SK-N-SH (cell line): ENCODE measurements at regions not wholly inside any gene's neighbourhood (a gene's known extent, or its start where the extent isn't known, plus 50 kb on each side); places are given as distances from the start of the nearest gene placed in this dataset.

Experiments used
- CTCF ChIA-PET: fragments of 300-600, 350-600 bp; formaldehyde crosslinking; extraction: SDS; loops from one replicate; lab custom pipeline; 2021; lab: Yijun Ruan, JAX
- POLR2A ChIA-PET: fragments of 350-600 bp; sonication (Branson Sonifier 250); formaldehyde crosslinking; extraction: SDS; loops from one replicate; lab custom pipeline; 2020; ENCODE audit warnings: antibody characterized with exemption, inconsistent platforms; lab: Yijun Ruan, JAX
- DNase-seq: peaks from one replicate; pipeline ENCODE4 v3.0.0; 2012
- H2AFZ ChIP-seq: fragments of 200-600 bp; sonication (generic); 2 replicates; pipeline ENCODE4 v1.8.1; 2016; ENCODE audit warnings: antibody characterized with exemption, mild to moderate bottlenecking, low read depth
- H3F3A ChIP-seq: fragments of 200-600 bp; sonication (generic); replicated peaks from 2 replicates; pipeline ENCODE3; 2016; ENCODE audit warnings: antibody characterized with exemption, mild to moderate bottlenecking; ENCODE audit not compliant: insufficient read depth
- H3K27ac ChIP-seq, 2 experiments: fragments of 200-500 bp in 1 of 2; fragments of 200-600 bp in 1 of 2; sonication (Bioruptor generic) in 1 of 2; sonication (generic), shearing (Covaris generic) in 1 of 2; 2 replicates each; pipeline versions ENCODE4 v1.5.1 to v1.6.1; 2014 to 2016; ENCODE audit warnings: low read depth in 2 of 2, inconsistent platforms in 1 of 2, low read length in 1 of 2, mild to moderate bottlenecking in 1 of 2, mixed read lengths in 1 of 2
- H3K27me3 ChIP-seq: fragments of 200-600 bp; sonication (generic), shearing (Covaris generic); 2 replicates; pipeline ENCODE4 v1.6.1; 2016; ENCODE audit warnings: mixed run types; ENCODE audit not compliant: insufficient read depth
- H3K36me3 ChIP-seq, 2 experiments: fragments of 200-500 bp in 1 of 2; fragments of 200-600 bp in 1 of 2; sonication (Bioruptor generic) in 1 of 2; sonication (generic) in 1 of 2; replicated peaks in 1 of 2; 2 replicates each; pipeline versions ENCODE3 to v1.5.1; 2014 to 2016; ENCODE audit warnings: low read length in 1 of 2, mild to moderate bottlenecking in 1 of 2; ENCODE audit not compliant: insufficient read depth in 2 of 2, control insufficient read depth in 1 of 2
- H3K4me1 ChIP-seq, 2 experiments: fragments of 200-500 bp in 1 of 2; fragments of 200-600 bp in 1 of 2; sonication (Bioruptor generic) in 1 of 2; sonication (generic), shearing (Covaris generic) in 1 of 2; 2 replicates each; pipeline versions ENCODE4 v1.5.1 to v1.6.1; 2014 to 2016; ENCODE audit warnings: low read depth in 1 of 2, low read length in 1 of 2, mixed run types in 1 of 2; ENCODE audit not compliant: insufficient read depth in 2 of 2, control insufficient read depth in 1 of 2
- H3K4me2 ChIP-seq: fragments of 200-600 bp; sonication (generic), shearing (Covaris generic); 2 replicates; pipeline ENCODE4 v1.6.1; 2017; ENCODE audit warnings: mixed run types
- H3K4me3 ChIP-seq, 2 experiments: fragments of 200-500 bp in 1 of 2; fragments of 200-600 bp in 1 of 2; sonication (Bioruptor generic) in 1 of 2; sonication (generic), shearing (Covaris generic) in 1 of 2; 2 replicates each; pipeline versions ENCODE4 v1.5.1 to v1.8.1; 2014 to 2016; ENCODE audit warnings: low read depth in 2 of 2, inconsistent platforms in 1 of 2, low read length in 1 of 2, mild to moderate bottlenecking in 1 of 2, mixed read lengths in 1 of 2, moderate library complexity in 1 of 2
- H3K79me2 ChIP-seq: fragments of 200-600 bp; sonication (generic); 2 replicates; pipeline ENCODE4 v1.8.1; 2017; ENCODE audit warnings: mild to moderate bottlenecking; ENCODE audit not compliant: insufficient read depth
- H3K9ac ChIP-seq: fragments of 200-600 bp; sonication (generic); 2 replicates; pipeline ENCODE4 v1.6.1; 2017; ENCODE audit warnings: mixed run types
- H3K9me2 ChIP-seq: fragments of 200-600 bp; sonication (generic); 2 replicates; pipeline ENCODE4 v1.6.1; 2017; ENCODE audit warnings: mixed run types
- H3K9me3 ChIP-seq: fragments of 200-600 bp; sonication (generic); 2 replicates; pipeline ENCODE4 v1.6.1; 2017; ENCODE audit warnings: mixed run types, mild to moderate bottlenecking, moderate library complexity
- H4K20me1 ChIP-seq: fragments of 200-600 bp; sonication (generic); 2 replicates; pipeline ENCODE4 v1.6.1; 2017; ENCODE audit warnings: mild to moderate bottlenecking, mixed run types; ENCODE audit not compliant: insufficient read depth
- EZH2phosphoT487 ChIP-seq: fragments of 200-600 bp; sonication (generic); IDR thresholded peaks from 2 replicates; pipeline ENCODE4 v1.6.1; 2017; ENCODE audit warnings: low read depth, mixed run types, mild to moderate bottlenecking, antibody characterized with exemption, moderate library complexity, borderline replicate concordance
- FOXJ3 ChIP-seq: sonication (generic); formaldehyde crosslinking; IDR thresholded peaks from 2 replicates; pipeline ENCODE4 v1.5.1; 2020; ENCODE audit warnings: mild to moderate bottlenecking, missing genetic modification reagents
- FOXM1 ChIP-seq: IDR thresholded peaks from 2 replicates; pipeline ENCODE4 v1.4.0; 2012; ENCODE audit warnings: low read depth, mild to moderate bottlenecking
- GABPA ChIP-seq: IDR thresholded peaks from 2 replicates; pipeline ENCODE4 v1.4.0; 2012; ENCODE audit warnings: low read depth, mild to moderate bottlenecking
- MXI1 ChIP-seq: IDR thresholded peaks from 2 replicates; pipeline ENCODE4 v1.6.1; 2012; ENCODE audit warnings: mild to moderate bottlenecking, low read depth, low read length, improper control_type of control experiment
- NFIC ChIP-seq: IDR thresholded peaks from 2 replicates; pipeline ENCODE4 v1.4.0; 2012; ENCODE audit warnings: borderline replicate concordance
- NRF1 ChIP-seq: IDR thresholded peaks from 2 replicates; pipeline ENCODE4 v1.6.1; 2012; ENCODE audit warnings: low read depth, mild to moderate bottlenecking, low read length
- POLR2AphosphoS5 ChIP-seq: IDR thresholded peaks from 2 replicates; pipeline ENCODE4 v1.6.1; 2012; ENCODE audit warnings: low read depth, low read length
- RCOR1 ChIP-seq: fragments of 150-350 bp; IDR thresholded peaks from 2 replicates; pipeline ENCODE4 v1.6.1; 2017; ENCODE audit warnings: antibody characterized with exemption, low read length
- RFX5 ChIP-seq: IDR thresholded peaks from 2 replicates; pipeline ENCODE4 v1.6.1; 2012; ENCODE audit warnings: mild to moderate bottlenecking, improper control_type of control experiment, low read length
- SIN3A ChIP-seq: IDR thresholded peaks from 2 replicates; pipeline ENCODE4 v1.6.1; 2012; ENCODE audit warnings: low read depth, mild to moderate bottlenecking, low read length, moderate library complexity, borderline replicate concordance
- SMC3 ChIP-seq: IDR thresholded peaks from 2 replicates; pipeline ENCODE4 v1.6.1; 2012; ENCODE audit warnings: low read depth, low read length, improper control_type of control experiment
- TCF12 ChIP-seq: IDR thresholded peaks from 2 replicates; pipeline ENCODE4 v1.4.0; 2012
- WGBS: methylation state at CpG from one replicate; pipeline ENCODE4 v1.1.6; 2017; ENCODE audit warnings: low lambda C conversion rate; 5-methylcytosine and 5-hydroxymethylcytosine counted together
- TF ChIP-seq, protein P1 (sequence below): IDR thresholded peaks from 2 replicates; pipeline ENCODE4 v1.6.1; 2012; ENCODE audit warnings: mild to moderate bottlenecking, low read depth, low read length, moderate library complexity
- TF ChIP-seq, protein P2 (sequence below): fragments of 200-600 bp; sonication (generic); IDR thresholded peaks from 2 replicates; pipeline ENCODE4 v1.6.1; 2017; ENCODE audit warnings: antibody characterized with exemption, mild to moderate bottlenecking, moderate library complexity
- TF ChIP-seq, protein P3 (sequence below): IDR thresholded peaks from 2 replicates; pipeline ENCODE4; 2012
- TF ChIP-seq, protein P4 (sequence below): fragments of 150-350 bp; IDR thresholded peaks from 2 replicates; pipeline ENCODE4 v1.6.1; 2017; ENCODE audit warnings: antibody characterized with exemption, low read length, low read depth, borderline replicate concordance
- TF ChIP-seq, protein P5 (sequence below): fragments of 150-350 bp; IDR thresholded peaks from 2 replicates; pipeline ENCODE4 v1.6.1; 2016; ENCODE audit warnings: mild to moderate bottlenecking, low read depth, low read length
- TF ChIP-seq, protein P6 (sequence below): IDR thresholded peaks from 2 replicates; pipeline ENCODE4 v1.4.0; 2012; ENCODE audit warnings: low read depth, borderline replicate concordance
- TF ChIP-seq, protein P7 (sequence below): IDR thresholded peaks from 2 replicates; pipeline ENCODE4 v1.4.0; 2012; ENCODE audit warnings: low read depth, borderline replicate concordance

DNA sequence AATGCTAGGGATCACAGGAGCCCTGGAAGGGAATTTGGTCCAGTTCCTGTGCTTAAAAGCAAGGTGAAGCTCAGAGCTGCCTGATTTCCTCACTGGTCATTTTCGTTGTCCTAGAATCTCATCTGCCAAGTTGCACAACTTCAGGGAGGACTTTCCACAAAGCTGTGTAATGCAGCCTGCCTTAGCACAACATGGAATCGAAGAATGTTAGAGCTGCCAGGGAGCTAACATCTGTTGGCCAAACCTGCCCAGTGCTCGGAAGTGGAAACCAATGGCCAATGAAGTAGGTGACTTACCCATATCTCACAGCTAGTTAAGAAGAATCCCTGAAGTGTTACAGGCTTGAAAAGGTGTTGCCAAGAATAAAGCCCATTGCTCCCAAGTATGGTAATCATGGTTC is 79.9 kb upstream of the SSTR1 start:
- 0% methylated on average over 3 of the region's 3 CpGs for WGBS
- Histone ChIP-seq H3K4me1 (no peaks in the 10 kb centered on the region), H3K27me3 (no peaks in the 10 kb centered on the region; the same call in 1 of the 2 replicates), H3F3A (no peaks in the 10 kb centered on the region), H2AFZ (no peak overlapping the region), H4K20me1 (no peaks in the 10 kb centered on the region), H3K27ac (no peak overlapping the region), H3K9me2 (no peaks in the 10 kb centered on the region), H3K4me3 (no peak overlapping the region), H3K9ac (no peak overlapping the region), H3K79me2 (no peaks in the 10 kb centered on the region), H3K9me3 (no peaks in the 10 kb centered on the region), H3K4me2 (no peak overlapping the region), H3K36me3 (no peaks in the 10 kb centered on the region)
- no peak for DNase-seq
- TF ChIP-seq EZH2phosphoT487: no peak
- TF ChIP-seq SIN3A: no peak
- no peak for TF ChIP-seq NRF1
- TF ChIP-seq, protein P1, sequence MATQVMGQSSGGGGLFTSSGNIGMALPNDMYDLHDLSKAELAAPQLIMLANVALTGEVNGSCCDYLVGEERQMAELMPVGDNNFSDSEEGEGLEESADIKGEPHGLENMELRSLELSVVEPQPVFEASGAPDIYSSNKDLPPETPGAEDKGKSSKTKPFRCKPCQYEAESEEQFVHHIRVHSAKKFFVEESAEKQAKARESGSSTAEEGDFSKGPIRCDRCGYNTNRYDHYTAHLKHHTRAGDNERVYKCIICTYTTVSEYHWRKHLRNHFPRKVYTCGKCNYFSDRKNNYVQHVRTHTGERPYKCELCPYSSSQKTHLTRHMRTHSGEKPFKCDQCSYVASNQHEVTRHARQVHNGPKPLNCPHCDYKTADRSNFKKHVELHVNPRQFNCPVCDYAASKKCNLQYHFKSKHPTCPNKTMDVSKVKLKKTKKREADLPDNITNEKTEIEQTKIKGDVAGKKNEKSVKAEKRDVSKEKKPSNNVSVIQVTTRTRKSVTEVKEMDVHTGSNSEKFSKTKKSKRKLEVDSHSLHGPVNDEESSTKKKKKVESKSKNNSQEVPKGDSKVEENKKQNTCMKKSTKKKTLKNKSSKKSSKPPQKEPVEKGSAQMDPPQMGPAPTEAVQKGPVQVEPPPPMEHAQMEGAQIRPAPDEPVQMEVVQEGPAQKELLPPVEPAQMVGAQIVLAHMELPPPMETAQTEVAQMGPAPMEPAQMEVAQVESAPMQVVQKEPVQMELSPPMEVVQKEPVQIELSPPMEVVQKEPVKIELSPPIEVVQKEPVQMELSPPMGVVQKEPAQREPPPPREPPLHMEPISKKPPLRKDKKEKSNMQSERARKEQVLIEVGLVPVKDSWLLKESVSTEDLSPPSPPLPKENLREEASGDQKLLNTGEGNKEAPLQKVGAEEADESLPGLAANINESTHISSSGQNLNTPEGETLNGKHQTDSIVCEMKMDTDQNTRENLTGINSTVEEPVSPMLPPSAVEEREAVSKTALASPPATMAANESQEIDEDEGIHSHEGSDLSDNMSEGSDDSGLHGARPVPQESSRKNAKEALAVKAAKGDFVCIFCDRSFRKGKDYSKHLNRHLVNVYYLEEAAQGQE: no peak
- no peak for TF ChIP-seq RCOR1
- no peak for TF ChIP-seq NFIC
- TF ChIP-seq FOXJ3 (CRISPR knock-in tag): no peak
- TF ChIP-seq, protein P2, sequence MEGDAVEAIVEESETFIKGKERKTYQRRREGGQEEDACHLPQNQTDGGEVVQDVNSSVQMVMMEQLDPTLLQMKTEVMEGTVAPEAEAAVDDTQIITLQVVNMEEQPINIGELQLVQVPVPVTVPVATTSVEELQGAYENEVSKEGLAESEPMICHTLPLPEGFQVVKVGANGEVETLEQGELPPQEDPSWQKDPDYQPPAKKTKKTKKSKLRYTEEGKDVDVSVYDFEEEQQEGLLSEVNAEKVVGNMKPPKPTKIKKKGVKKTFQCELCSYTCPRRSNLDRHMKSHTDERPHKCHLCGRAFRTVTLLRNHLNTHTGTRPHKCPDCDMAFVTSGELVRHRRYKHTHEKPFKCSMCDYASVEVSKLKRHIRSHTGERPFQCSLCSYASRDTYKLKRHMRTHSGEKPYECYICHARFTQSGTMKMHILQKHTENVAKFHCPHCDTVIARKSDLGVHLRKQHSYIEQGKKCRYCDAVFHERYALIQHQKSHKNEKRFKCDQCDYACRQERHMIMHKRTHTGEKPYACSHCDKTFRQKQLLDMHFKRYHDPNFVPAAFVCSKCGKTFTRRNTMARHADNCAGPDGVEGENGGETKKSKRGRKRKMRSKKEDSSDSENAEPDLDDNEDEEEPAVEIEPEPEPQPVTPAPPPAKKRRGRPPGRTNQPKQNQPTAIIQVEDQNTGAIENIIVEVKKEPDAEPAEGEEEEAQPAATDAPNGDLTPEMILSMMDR: no peak
- TF ChIP-seq RFX5: no peak
- no peak for TF ChIP-seq SMC3
- no peak for TF ChIP-seq POLR2AphosphoS5
- no peak for TF ChIP-seq TCF12
- TF ChIP-seq, protein P3, sequence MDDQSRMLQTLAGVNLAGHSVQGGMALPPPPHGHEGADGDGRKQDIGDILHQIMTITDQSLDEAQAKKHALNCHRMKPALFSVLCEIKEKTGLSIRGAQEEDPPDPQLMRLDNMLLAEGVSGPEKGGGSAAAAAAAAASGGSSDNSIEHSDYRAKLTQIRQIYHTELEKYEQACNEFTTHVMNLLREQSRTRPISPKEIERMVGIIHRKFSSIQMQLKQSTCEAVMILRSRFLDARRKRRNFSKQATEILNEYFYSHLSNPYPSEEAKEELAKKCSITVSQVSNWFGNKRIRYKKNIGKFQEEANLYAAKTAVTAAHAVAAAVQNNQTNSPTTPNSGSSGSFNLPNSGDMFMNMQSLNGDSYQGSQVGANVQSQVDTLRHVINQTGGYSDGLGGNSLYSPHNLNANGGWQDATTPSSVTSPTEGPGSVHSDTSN: no peak
- TF ChIP-seq, protein P4, sequence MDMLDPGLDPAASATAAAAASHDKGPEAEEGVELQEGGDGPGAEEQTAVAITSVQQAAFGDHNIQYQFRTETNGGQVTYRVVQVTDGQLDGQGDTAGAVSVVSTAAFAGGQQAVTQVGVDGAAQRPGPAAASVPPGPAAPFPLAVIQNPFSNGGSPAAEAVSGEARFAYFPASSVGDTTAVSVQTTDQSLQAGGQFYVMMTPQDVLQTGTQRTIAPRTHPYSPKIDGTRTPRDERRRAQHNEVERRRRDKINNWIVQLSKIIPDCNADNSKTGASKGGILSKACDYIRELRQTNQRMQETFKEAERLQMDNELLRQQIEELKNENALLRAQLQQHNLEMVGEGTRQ: no peak
- no peak for TF ChIP-seq GABPA
- TF ChIP-seq, protein P5, sequence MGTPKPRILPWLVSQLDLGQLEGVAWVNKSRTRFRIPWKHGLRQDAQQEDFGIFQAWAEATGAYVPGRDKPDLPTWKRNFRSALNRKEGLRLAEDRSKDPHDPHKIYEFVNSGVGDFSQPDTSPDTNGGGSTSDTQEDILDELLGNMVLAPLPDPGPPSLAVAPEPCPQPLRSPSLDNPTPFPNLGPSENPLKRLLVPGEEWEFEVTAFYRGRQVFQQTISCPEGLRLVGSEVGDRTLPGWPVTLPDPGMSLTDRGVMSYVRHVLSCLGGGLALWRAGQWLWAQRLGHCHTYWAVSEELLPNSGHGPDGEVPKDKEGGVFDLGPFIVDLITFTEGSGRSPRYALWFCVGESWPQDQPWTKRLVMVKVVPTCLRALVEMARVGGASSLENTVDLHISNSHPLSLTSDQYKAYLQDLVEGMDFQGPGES: no peak
- TF ChIP-seq, protein P6, sequence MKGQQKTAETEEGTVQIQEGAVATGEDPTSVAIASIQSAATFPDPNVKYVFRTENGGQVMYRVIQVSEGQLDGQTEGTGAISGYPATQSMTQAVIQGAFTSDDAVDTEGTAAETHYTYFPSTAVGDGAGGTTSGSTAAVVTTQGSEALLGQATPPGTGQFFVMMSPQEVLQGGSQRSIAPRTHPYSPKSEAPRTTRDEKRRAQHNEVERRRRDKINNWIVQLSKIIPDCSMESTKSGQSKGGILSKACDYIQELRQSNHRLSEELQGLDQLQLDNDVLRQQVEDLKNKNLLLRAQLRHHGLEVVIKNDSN: no peak
- TF ChIP-seq, protein P7, sequence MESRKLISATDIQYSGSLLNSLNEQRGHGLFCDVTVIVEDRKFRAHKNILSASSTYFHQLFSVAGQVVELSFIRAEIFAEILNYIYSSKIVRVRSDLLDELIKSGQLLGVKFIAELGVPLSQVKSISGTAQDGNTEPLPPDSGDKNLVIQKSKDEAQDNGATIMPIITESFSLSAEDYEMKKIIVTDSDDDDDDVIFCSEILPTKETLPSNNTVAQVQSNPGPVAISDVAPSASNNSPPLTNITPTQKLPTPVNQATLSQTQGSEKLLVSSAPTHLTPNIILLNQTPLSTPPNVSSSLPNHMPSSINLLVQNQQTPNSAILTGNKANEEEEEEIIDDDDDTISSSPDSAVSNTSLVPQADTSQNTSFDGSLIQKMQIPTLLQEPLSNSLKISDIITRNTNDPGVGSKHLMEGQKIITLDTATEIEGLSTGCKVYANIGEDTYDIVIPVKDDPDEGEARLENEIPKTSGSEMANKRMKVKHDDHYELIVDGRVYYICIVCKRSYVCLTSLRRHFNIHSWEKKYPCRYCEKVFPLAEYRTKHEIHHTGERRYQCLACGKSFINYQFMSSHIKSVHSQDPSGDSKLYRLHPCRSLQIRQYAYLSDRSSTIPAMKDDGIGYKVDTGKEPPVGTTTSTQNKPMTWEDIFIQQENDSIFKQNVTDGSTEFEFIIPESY: no peak
- no peak for TF ChIP-seq FOXM1
- no peak for TF ChIP-seq MXI1
- ChIA-PET POLR2A (no interaction called here), CTCF (interaction anchor here (1.1 kb wide), 1 partner anchor 70 kb away, joined by 3 read pairs; no protein-coding TSS in a partner anchor)
